ENCODE measurements at regions not wholly inside any gene's neighbourhood (a gene's known extent, or its start where the extent isn't known, plus 50 kb on each side); places are given as distances from the start of the nearest gene placed in this dataset.

DNA sequence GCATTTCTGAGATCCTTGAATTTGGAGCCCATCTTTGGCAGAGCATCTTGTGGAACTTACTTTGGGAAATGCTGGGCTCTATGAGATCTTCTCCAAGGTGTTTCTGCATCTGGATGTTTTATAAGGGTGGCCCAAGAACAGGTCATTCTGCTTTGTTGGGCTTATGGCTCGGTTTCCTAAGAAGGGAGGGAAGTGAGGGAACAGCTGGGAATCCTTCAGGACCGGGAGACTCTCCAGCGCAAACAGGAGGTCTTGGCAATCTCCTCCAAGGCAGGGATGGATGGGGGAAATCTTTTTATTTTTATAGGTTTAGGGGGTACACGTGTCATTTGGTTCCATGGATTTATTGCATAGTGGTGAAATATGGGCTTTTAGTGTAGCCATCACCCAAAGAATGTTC is 54.7 kb downstream of the IRX3 start:
- TF ChIP-seq CTCF (IDR thresholded peaks at IDR 0.05; ENCODE audit: low read length, missing control alignments), result no peak
- H3K4me3 ChIP-seq (replicated peaks; ENCODE audit: low read depth, low read length), result no peak overlapping the region
- DNase-seq (ENCODE audit: low read depth), result no peak

DNA sequence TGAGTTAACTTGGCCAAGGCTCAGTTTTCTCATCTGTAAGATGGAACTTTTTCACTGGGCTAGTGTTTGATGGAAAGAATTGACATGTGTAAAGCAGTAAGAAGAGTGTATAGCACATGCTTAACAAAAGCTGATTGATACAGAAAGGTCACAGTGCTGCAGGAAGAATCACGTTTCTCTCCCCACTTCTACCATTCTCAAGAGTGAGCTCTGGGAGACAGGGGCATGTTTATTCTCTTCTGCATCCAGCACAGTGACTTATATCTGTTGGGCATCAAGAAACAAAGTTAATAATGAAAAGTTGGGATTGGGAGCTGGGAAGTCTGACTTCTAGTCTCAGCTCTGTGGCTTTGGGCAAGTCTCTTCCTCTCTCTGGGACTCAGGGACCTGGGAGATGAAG is 55.3 kb downstream of the IRX3 start:
- no peak for TF ChIP-seq CTCF (IDR thresholded peaks at IDR 0.05; ENCODE audit: low read length, missing control alignments)
- H3K4me3 ChIP-seq (replicated peaks; ENCODE audit: low read depth, low read length), result no peak overlapping the region
- no peak for DNase-seq (ENCODE audit: low read depth)

DNA sequence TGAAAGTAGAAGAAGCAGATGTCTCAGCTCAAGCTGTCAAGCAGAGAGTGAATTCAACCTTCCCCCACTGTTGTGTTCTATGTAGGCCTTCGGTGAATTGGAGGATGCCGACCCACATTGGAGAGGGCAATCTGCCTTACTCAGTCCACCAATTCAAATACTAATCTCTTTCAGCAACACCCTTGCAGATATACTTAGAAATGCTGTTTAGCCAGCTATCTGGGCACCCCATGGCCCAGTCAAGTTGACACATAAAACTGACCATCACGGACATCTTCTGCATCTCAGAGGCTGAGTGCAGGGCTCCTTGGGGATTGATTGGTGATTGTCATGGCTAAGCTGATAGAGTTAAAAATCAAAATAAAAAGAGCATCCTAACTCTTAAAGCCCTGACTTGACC is 58.3 kb downstream of the IRX3 start:
- H3K4me3 ChIP-seq (replicated peaks; ENCODE audit: low read depth, low read length), result no peak overlapping the region
- no peak for TF ChIP-seq CTCF (IDR thresholded peaks at IDR 0.05; ENCODE audit: low read length, missing control alignments)
- no peak for DNase-seq (ENCODE audit: low read depth)

- no peak for DNase-seq (ENCODE audit: low read depth)
- no peak for TF ChIP-seq CTCF (IDR thresholded peaks at IDR 0.05; ENCODE audit: low read length, missing control alignments)
- H3K4me3 ChIP-seq (replicated peaks; ENCODE audit: low read depth, low read length), result no peak overlapping the region
Measured at GRCh38 chr16:54226296-54227010, 60.1 kb downstream of the IRX3 start.

GRCh38 chr16:54219709-54220108 is 66.9 kb downstream of the IRX3 start:
- DNase-seq (ENCODE audit: low read depth), result no peak
- TF ChIP-seq CTCF (IDR thresholded peaks at IDR 0.05; ENCODE audit: low read length, missing control alignments), result no peak

GRCh38 chr16:54216688-54217087 is 69.9 kb downstream of the IRX3 start:
- no peak overlapping the region for H3K4me3 ChIP-seq (replicated peaks; ENCODE audit: low read depth, low read length)
- no peak for DNase-seq (ENCODE audit: low read depth)
- no peak for TF ChIP-seq CTCF (IDR thresholded peaks at IDR 0.05; ENCODE audit: low read length, missing control alignments)

More at GRCh38 chr16:54219709-54220108, 66.9 kb downstream of the IRX3 start:
- no peak overlapping the region for H3K4me3 ChIP-seq (replicated peaks; ENCODE audit: low read depth, low read length)

DNA sequence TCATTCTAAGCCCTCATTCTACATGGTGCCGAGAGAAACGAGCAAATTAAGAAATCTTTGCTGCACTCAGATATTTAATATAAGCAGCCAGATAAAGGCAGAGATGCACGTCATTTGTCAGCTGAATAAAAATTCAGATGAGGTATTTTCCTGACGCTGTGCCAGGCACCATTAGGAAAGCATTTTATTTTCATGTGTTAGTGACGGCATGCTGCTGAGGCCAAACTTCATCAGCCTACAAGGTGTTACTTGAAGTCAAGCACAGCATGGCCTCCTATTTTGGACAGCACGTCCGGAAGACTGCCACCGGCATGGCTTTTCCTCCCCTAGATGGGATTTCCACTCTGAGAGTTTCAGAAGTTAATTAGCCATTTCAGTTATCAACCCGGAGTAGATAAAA is 70.3 kb downstream of the IRX3 start:
- no peak overlapping the region for H3K4me3 ChIP-seq (replicated peaks; ENCODE audit: low read depth, low read length)
- no peak for TF ChIP-seq CTCF (IDR thresholded peaks at IDR 0.05; ENCODE audit: low read length, missing control alignments)
- peak; percentile 29 for DNase-seq (ENCODE audit: low read depth)

Data from fibroblast of pulmonary artery (primary cell).